HAP-1 (cell line): ENCODE measurements at regions not wholly inside any gene's neighbourhood (a gene's known extent, or its start where the extent isn't known, plus 50 kb on each side); places are given as distances from the start of the nearest gene placed in this dataset.
"Not testable (repeated sequence)": the region's sequence is repeated elsewhere in the genome, so short reads cannot be mapped to it uniquely, and the experiment has no call there.

ENCODE experiments used
- DNase-seq, 2 experiments: peaks; one replicate each; pipeline ENCODE4 v3.0.0-alpha.2; 2016 to 2020; ENCODE audit warnings: low spot score in 2 of 2
- H3K27me3 ChIP-seq: fragments of 250-450 bp; sonication (Bioruptor Pico); 2 replicates; pipeline ENCODE4 v1.5.1; 2020; ENCODE audit warnings: low read depth, mild to moderate bottlenecking, moderate library complexity
- H3K36me3 ChIP-seq: fragments of 250-450 bp; sonication (Bioruptor Pico); replicated peaks from 2 replicates; pipeline ENCODE4 v1.5.1; 2020; ENCODE audit warnings: mild to moderate bottlenecking
- H3K4me1 ChIP-seq: fragments of 250-450 bp; sonication (Bioruptor Pico); 2 replicates; pipeline ENCODE4 v1.5.1; 2020; ENCODE audit warnings: mild to moderate bottlenecking
- H3K4me3 ChIP-seq: fragments of 250-450 bp; sonication (Bioruptor Pico); 2 replicates; pipeline ENCODE4 v1.5.1; 2020; ENCODE audit warnings: mild to moderate bottlenecking, moderate library complexity
- H3K9me3 ChIP-seq: fragments of 250-450 bp; sonication (Bioruptor Pico); 2 replicates; pipeline ENCODE4 v1.5.1; 2020; ENCODE audit warnings: mild to moderate bottlenecking, moderate library complexity
- in situ Hi-C: fragments of 300-500 bp; cut with MboI; formaldehyde crosslinking; loops from 3 replicates; pipeline ENCODE4 v1.14.3; 2020; ENCODE audit warnings: low sequenced_read_pairs, inconsistent platforms, mixed read lengths

DNA sequence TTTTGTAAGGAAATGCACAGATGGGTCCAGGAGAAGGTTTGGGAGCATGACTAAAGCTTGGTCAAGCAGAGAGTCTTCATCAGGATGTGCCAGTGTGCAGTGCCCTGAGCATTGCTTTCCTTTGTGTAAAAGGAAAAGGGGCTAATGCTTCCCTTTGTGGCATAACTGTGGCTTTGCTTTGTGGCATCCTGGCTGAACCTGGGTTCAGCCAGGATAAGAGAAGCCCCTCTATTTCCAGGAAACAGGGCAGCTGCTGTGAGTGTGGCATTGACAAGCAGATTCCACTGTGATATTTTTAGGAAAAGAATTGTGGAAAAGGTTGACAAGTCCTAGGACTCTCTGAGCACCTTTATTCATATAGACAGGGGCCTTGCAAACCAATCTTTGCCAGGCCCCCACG is 193.4 kb upstream of the CXCL12 start:
- Histone ChIP-seq H3K9me3 (no peaks in the 10 kb centered on the region; the same call in 1 of the 2 replicates), H3K4me1 (no peaks in the 10 kb centered on the region), H3K4me3 (no peak overlapping the region), H3K36me3 (no peaks in the 10 kb centered on the region), H3K27me3 (no peaks in the 10 kb centered on the region)
- in situ Hi-C loops, result no loop called here
- DNase-seq, result no peak

DNA sequence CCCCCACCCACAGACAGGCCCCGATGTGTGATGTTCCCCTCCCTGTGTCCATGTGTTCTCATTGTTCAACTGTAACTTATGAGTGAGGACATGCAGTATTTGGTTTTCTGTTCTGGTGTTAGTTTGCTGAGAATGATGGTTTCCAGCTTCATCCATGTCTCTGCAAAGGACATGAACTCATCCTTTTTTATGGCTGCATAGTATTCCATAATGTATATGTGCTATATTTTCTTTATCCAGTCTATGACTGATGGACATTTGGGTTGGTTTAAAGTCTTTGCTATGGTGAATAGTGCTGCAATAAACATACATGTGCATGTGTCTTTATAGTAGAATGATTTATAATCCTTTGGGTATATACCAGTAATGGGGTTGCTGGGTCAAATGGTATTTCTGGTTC is 194.1 kb upstream of the CXCL12 start:
- H3K36me3 ChIP-seq, H3K9me3 ChIP-seq, H3K4me3 ChIP-seq, H3K4me1 ChIP-seq, in situ Hi-C loops, H3K27me3 ChIP-seq, DNase-seq: not testable (repeated sequence)

- DNase-seq, result no peak
- Histone ChIP-seq H3K36me3 (no peaks in the 10 kb centered on the region), H3K4me1 (no peaks in the 10 kb centered on the region), H3K4me3 (no peak overlapping the region), H3K9me3 (no peaks in the 10 kb centered on the region), H3K27me3 (no peaks in the 10 kb centered on the region)
- in situ Hi-C loops, result no loop called here
Measured at GRCh38 chr10:44581996-44582395, 197.1 kb upstream of the CXCL12 start.

DNA sequence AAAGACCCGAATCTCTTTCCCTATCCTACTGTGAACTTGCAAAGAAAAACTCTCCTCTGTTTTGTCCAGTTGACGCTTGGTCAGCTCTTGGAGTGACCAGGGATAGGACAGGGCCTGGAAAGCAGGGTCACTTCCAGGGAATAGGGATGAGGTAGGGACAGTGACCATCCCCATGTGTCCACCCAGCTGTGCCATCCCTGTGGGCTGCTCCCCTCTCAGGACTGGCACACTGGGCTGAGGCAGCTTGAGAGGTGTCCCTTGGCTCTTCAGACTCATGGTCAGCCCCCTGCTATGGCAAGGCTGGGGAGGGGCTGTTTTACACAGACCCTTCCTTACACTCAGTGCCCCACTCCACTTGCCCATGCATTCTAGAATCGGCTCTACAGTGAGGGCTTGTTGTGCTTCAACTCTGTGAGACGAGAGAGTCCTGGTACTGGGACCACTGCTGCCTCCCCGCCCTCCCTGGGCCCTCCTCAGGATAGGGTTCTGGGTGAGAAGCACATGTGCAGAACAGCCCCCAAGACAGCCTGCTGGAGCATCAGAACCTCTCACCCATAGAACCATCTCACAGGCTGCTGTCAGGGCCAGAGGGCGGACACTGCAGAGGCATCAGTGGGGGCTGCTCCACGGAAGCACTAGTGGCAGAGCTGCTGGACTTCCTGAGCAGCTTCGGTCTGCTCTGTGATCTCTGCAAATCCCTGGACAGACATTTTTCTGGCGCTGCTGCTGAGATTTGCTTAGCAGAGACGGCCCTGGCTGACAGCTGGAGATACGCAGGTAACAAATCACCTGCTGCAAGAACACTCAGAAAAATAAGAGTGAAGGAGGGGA is 202.8 kb upstream of the CXCL12 start:
- in situ Hi-C loops, result no loop called here

GRCh38 chr10:44589181-44589943 is 204.5 kb upstream of the CXCL12 start:
- Histone ChIP-seq H3K4me3 (no peak overlapping the region), H3K27me3 (no peaks in the 10 kb centered on the region), H3K4me1 (no peaks in the 10 kb centered on the region), H3K36me3 (no peaks in the 10 kb centered on the region), H3K9me3 (no peaks in the 10 kb centered on the region)
- in situ Hi-C loops, result no loop called here
- no peak for DNase-seq

More for the DNA sequence above, 202.8 kb upstream of the CXCL12 start:
- H3K27me3 ChIP-seq, result no peaks in the 10 kb centered on the region
- no peaks in the 10 kb centered on the region for H3K9me3 ChIP-seq
- H3K36me3 ChIP-seq, result no peaks in the 10 kb centered on the region
- no peak for DNase-seq
- H3K4me1 ChIP-seq, result no peaks in the 10 kb centered on the region
- no peak overlapping the region for H3K4me3 ChIP-seq

DNA sequence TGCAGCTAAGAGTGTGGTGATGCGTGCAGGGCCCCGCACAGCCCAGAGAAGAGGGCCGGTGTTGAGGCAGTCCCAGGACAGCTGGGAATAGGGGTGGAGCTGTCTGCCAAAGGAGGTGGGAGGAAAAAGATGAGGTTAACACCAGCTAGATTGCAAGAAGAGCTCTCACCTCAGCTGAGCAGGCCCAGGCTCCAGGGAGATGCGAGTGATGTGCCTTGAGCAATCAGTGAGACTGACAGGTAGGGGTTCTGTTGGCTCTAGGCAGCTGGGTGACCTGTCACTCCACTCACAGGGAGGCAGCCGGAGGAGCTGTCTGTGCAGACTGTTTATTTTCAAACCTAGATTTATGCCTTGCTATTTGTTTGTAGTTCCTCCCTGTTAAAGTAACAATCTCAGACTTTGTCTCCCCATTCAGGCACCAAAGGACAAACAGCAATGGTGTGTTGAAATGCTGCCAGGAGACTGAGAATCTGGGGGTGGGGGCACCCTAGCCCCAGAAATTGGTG is 205.1 kb upstream of the CXCL12 start:
- DNase-seq, result no peak
- H3K27me3 ChIP-seq, result no peaks in the 10 kb centered on the region
- H3K9me3 ChIP-seq, result no peaks in the 10 kb centered on the region
- no peaks in the 10 kb centered on the region for H3K36me3 ChIP-seq
- in situ Hi-C loops, result no loop called here
- no peaks in the 10 kb centered on the region for H3K4me1 ChIP-seq
- no peak overlapping the region for H3K4me3 ChIP-seq

DNA sequence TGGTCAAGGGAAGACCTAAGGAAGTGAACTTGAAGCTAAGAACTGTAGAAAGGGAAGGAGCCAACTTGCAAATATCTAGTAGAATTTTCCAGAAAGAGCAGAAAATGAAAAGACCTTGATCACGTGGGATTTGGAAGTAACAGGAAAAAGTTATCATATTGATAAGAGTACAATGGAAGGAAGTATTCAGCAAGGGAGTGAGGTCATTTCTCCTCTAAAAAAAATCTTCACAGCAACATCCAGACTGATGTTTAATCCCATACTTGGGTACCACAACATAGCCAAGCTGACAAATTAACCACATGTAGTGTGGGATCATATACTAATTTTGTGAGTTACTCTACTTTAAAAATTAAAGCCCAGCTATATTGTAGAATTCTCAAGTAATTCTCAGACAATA is 207.0 kb upstream of the CXCL12 start:
- H3K27me3 ChIP-seq, result no peaks in the 10 kb centered on the region
- in situ Hi-C loops, result no loop called here
- DNase-seq, result no peak
- H3K4me1 ChIP-seq, result no peaks in the 10 kb centered on the region
- H3K36me3 ChIP-seq, result no peaks in the 10 kb centered on the region
- no peak overlapping the region for H3K4me3 ChIP-seq
- H3K9me3 ChIP-seq, result no peaks in the 10 kb centered on the region

DNA sequence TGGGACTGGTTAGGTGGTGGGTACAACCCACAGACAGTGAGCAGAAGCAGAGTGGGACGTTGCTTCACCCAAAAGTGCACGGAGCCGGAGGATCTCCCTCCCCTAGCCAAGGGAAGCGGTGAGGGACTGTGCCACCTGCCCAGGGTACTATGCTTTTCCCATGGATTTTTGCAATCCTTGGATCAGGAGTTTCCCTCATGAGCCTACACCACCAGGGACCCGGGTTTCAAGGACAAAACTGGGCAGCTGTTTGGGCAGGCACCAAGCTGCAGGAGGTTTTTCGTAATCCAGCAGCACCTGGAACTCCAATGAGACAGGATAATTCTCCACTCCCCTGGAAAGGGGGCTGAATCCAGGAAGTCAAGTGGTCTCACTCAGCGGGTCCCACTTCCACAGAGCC is 209.1 kb upstream of the CXCL12 start:
- H3K4me3 ChIP-seq, result no peak overlapping the region
- H3K27me3 ChIP-seq, result no peaks in the 10 kb centered on the region
- H3K4me1 ChIP-seq, result no peaks in the 10 kb centered on the region
- in situ Hi-C loops, result no loop called here
- H3K36me3 ChIP-seq, result no peaks in the 10 kb centered on the region
- no peaks in the 10 kb centered on the region for H3K9me3 ChIP-seq
- no peak for DNase-seq

GRCh38 chr10:44607116-44607515 is 222.2 kb upstream of the CXCL12 start:
- Histone ChIP-seq H3K27me3 (no peaks in the 10 kb centered on the region), H3K4me1 (no peaks in the 10 kb centered on the region), H3K4me3 (no peak overlapping the region), H3K9me3 (no peaks in the 10 kb centered on the region; the same call in 1 of the 2 replicates), H3K36me3 (no peaks in the 10 kb centered on the region)
- no peak for DNase-seq
- in situ Hi-C loops, result no loop called here

DNA sequence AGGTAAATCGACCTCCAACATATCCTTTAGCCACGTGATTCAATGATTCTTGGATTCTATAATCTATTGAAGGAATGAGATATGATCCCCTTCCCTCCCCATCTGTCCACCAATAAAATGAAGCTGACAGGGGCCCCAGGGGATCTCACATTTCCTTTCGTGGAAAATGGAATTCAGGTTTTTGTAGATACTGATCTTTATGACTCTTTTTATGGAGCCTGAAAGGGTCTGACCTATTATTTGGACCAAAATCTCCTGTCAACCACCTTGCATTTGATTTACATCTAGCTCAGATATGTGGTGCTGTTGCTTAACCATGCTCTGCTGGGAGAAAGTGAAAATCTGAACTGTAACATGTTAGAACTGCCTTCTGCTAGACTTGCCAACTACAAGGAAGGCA is 234.0 kb upstream of the CXCL12 start:
- in situ Hi-C loops, result no loop called here
- no peak overlapping the region for H3K4me3 ChIP-seq
- no peaks in the 10 kb centered on the region for H3K9me3 ChIP-seq
- H3K36me3 ChIP-seq, result no peaks in the 10 kb centered on the region
- DNase-seq, result no peak
- no peaks in the 10 kb centered on the region for H3K4me1 ChIP-seq
- no peaks in the 10 kb centered on the region for H3K27me3 ChIP-seq

- no peak for DNase-seq
- Histone ChIP-seq H3K36me3 (no peaks in the 10 kb centered on the region), H3K27me3 (no peaks in the 10 kb centered on the region), H3K9me3 (no peaks in the 10 kb centered on the region), H3K4me1 (no peaks in the 10 kb centered on the region), H3K4me3 (no peak overlapping the region)
- in situ Hi-C loops, result no loop called here
Measured at GRCh38 chr10:44619521-44619920, 234.6 kb upstream of the CXCL12 start.

- in situ Hi-C loops, result no loop called here
- H3K36me3 ChIP-seq, result no peaks in the 10 kb centered on the region
- H3K9me3 ChIP-seq, result no peaks in the 10 kb centered on the region
- no peak overlapping the region for H3K4me3 ChIP-seq
- no peaks in the 10 kb centered on the region for H3K4me1 ChIP-seq
- no peaks in the 10 kb centered on the region for H3K27me3 ChIP-seq
- DNase-seq, result no peak
Measured at GRCh38 chr10:44619975-44620374, 235.1 kb upstream of the CXCL12 start.

DNA sequence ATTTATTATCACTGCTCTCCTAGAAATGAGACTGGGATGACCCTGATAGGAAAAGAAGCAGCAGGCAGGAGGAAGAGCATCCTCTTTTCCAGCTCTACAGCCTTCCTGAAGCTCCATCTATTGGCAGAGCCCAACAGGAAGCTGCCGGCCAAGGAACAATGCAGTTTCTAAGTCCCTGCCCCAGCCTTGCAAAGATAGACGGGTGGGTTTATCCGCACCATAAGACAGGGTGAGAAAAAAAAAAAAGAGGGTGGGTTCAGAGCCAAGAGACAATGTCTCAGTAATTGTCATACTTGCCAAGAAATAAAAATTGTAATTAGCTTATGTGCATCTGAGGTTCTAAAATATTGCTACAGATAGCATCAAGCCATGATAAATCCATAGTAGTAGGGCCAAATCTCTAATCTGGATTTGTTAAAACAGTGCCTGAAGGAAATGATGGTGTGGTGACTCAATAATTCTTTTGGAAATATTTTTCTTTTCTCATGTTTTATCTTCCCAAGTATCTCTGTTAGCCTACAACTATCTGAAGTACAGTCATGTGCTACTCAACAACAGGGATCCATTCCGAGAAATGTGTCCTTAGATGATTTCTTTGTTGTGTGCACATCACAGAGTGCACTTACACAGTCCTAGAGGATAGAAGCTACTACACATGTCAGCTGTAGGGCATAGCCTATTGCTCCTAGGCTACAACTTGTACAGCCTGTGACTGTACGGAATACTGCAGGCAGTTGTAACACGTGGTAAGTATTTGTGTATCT is 242.9 kb upstream of the CXCL12 start:
- DNase-seq, result no peak
- Histone ChIP-seq H3K4me3 (no peak overlapping the region), H3K9me3 (no peaks in the 10 kb centered on the region), H3K27me3 (no peaks in the 10 kb centered on the region), H3K36me3 (no peaks in the 10 kb centered on the region), H3K4me1 (no peaks in the 10 kb centered on the region)
- in situ Hi-C loops, result no loop called here

DNA sequence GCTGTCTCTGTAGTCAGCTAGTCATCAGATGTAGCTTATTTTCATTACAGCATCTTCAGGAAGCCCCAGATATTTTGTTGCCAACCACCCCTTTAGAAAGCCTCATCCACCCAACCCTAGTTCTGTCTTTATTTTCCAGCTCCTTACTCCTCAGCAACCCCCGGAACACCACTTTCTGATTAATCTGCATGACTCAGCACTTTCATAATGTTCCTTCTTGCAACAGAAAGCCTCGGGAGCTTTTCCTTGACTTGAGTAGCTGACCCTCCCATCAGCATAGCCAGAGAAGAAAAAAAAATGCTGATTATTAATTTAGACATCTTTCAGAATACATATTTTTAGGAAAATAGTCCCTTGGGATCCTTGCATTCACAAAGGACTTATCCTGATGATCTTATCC is 244.0 kb upstream of the CXCL12 start:
- Histone ChIP-seq H3K4me3 (no peak overlapping the region), H3K4me1 (no peaks in the 10 kb centered on the region), H3K27me3 (no peaks in the 10 kb centered on the region), H3K36me3 (no peaks in the 10 kb centered on the region), H3K9me3 (no peaks in the 10 kb centered on the region)
- in situ Hi-C loops, result no loop called here
- no peak for DNase-seq
